CD4-positive, CD25-positive, alpha-beta regulatory T cell (primary cell): ENCODE measurements at regions not wholly inside any gene's neighbourhood (a gene's known extent, or its start where the extent isn't known, plus 50 kb on each side); places are given as distances from the start of the nearest gene placed in this dataset.

ENCODE experiments used
- ATAC-seq, 2 donors: fragments of 150-1000 bp; cut with Tn5 transposase; one replicate each; pipeline ENCODE4 v1.10.0; 2021; ENCODE audit warnings: low read depth in 2 of 2, moderate number of reproducible peaks in 2 of 2, moderate library complexity in 1 of 2
- DNase-seq, 3 donors: peaks; one replicate each; pipeline versions ENCODE4 v3.0.0 to v3.0.0-alpha.2; 2012 to 2022; ENCODE audit warnings: mixed read lengths in 1 of 3
- H3K27ac ChIP-seq: one replicate; pipeline ENCODE4 v1.7.0; 2013; ENCODE audit warnings: mild to moderate bottlenecking, low read length; ENCODE audit not compliant: insufficient read depth, poor library complexity, severe bottlenecking
- H3K27me3 ChIP-seq: one replicate; pipeline ENCODE4 v1.7.0; 2013; ENCODE audit warnings: low read length; ENCODE audit not compliant: control insufficient read depth, insufficient read depth
- H3K36me3 ChIP-seq: one replicate; pipeline ENCODE4 v1.7.0; 2013; ENCODE audit warnings: mild to moderate bottlenecking, low read length, moderate library complexity; ENCODE audit not compliant: control insufficient read depth, insufficient read depth
- H3K4me1 ChIP-seq: 2 replicates; pipeline ENCODE4 v1.7.0; 2013; ENCODE audit warnings: mild to moderate bottlenecking, low read length; ENCODE audit not compliant: insufficient read depth, control insufficient read depth, poor library complexity, severe bottlenecking
- H3K4me3 ChIP-seq: one replicate; pipeline ENCODE4 v1.7.0; 2013; ENCODE audit warnings: low read depth, mild to moderate bottlenecking, low read length, moderate library complexity
- H3K9me3 ChIP-seq, 2 experiments: 1 replicate in 1 of 2; 2 replicates in 1 of 2; pipeline ENCODE4 v1.7.0; 2013; ENCODE audit warnings: low read length in 2 of 2, mild to moderate bottlenecking in 1 of 2, moderate library complexity in 1 of 2; ENCODE audit not compliant: control insufficient read depth in 2 of 2
- H3K27ac Mint-ChIP-seq, 3 donors: one replicate each; pipeline ENCODE4 v1.8.0; 2020 to 2022; ENCODE audit warnings: mild to moderate bottlenecking in 3 of 3, mixed read lengths in 3 of 3, moderate library complexity in 2 of 3
- H3K27me3 Mint-ChIP-seq: one replicate; pipeline ENCODE4 v1.8.0; 2022; ENCODE audit warnings: mild to moderate bottlenecking, mixed read lengths
- H3K36me3 Mint-ChIP-seq: one replicate; pipeline ENCODE4 v1.8.0; 2020; ENCODE audit warnings: mixed read lengths
- H3K4me1 Mint-ChIP-seq, 4 donors: one replicate each; pipeline ENCODE4 v1.8.0; 2020 to 2022; ENCODE audit warnings: mixed read lengths in 4 of 4, mild to moderate bottlenecking in 1 of 4
- H3K4me3 Mint-ChIP-seq, 4 donors: one replicate each; pipeline ENCODE4 v1.8.0; 2020 to 2022; ENCODE audit warnings: mild to moderate bottlenecking in 4 of 4, mixed read lengths in 4 of 4, moderate library complexity in 3 of 4
- H3K9me3 Mint-ChIP-seq, 7 donors: one replicate each; pipeline ENCODE4 v1.8.0; 2020 to 2022; ENCODE audit warnings: mixed read lengths in 7 of 7, mild to moderate bottlenecking in 3 of 7, moderate library complexity in 2 of 7

DNA sequence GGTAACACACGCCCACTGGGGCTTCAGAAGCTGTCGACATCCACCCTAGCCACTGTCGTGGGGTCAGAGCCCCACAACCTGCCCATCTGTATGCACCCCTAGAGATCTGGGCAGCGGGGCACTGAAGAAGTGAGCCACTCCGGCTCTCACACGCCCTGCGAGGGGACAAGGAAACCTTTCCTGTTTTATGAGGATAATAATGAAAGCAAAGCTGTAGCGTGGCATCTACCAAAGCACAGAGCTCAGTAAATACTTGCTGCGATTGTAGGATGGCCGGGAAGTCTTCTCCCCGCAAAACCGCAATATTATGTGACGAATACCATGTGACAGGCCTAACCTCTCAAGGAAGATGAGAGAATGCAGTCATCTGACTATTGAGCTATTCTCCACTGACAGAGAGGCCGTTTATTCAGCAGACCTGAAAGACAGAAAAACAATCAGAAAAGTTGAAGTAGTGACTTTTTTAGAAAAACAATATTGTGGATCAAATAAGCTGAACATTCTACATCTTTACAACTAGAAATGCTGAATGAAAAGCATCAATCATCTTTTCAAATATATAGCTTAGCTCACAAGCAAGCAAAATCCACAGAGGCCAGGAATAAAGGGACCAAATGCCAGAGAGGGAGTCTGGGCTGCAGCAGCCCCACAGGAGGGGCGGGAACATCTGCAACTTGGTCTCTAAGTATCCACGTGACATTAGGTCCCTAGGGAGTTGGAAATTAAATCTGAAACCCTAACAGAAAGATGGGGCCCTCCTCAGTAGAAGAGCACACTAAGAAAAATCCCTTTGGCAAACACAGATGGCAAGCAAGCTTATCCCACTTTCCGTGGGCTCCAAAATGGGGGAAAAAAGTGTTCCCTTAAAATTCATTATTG, 207.8 kb downstream of the TTLL2 start:
- H3K36me3 Mint-ChIP-seq: no peaks in the 10 kb centered on the region
- H3K4me1 Mint-ChIP-seq: no peaks in the 10 kb centered on the region
- H3K4me3 ChIP-seq: no peak overlapping the region
- no peaks in the 10 kb centered on the region for H3K4me1 ChIP-seq
- no peaks in the 10 kb centered on the region for H3K9me3 ChIP-seq
- peaks cover 4% of the 10 kb centered on the region for H3K27me3 Mint-ChIP-seq
- H3K36me3 ChIP-seq: no peaks in the 10 kb centered on the region
- DNase-seq (no peak), ATAC-seq (no peak)
- H3K27ac ChIP-seq: no peak overlapping the region
- no peaks in the 10 kb centered on the region for H3K27me3 ChIP-seq
- no peak overlapping the region for H3K27ac Mint-ChIP-seq
- no peak overlapping the region for H3K4me3 Mint-ChIP-seq
- peaks cover 0 to 5% (median 0%) of the 10 kb centered on the region in 7 donors for H3K9me3 Mint-ChIP-seq

DNA sequence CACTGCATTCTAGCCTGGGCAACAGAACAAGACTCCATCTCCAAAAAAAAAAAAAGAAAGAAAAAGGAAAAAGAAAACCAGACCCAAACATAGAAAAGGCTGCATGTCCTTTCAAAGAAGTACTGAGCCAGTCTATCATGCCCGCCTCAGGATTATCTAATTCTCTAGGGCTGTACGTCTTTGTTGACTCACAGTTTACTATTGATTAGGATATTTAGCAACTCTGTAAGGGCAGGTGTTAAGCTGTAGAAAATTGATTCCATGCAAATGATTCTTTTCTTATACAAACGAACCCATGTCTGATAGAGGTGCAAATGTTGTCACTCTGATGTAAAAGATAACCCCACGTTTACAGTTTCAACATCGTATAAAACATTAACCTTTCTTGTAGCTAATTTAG, 209.0 kb downstream of the TTLL2 start:
- H3K27ac ChIP-seq: no peak overlapping the region
- Mint-ChIP-seq H3K4me3 (no peak overlapping the region), H3K9me3 (peaks cover 0 to 5% (median 0%) of the 10 kb centered on the region in 7 donors), H3K27ac (no peak overlapping the region), H3K27me3 (peaks cover 9% of the 10 kb centered on the region), H3K4me1 (no peaks in the 10 kb centered on the region), H3K36me3 (no peaks in the 10 kb centered on the region)
- no peaks in the 10 kb centered on the region for H3K36me3 ChIP-seq
- no peaks in the 10 kb centered on the region for H3K4me1 ChIP-seq
- H3K9me3 ChIP-seq: no peaks in the 10 kb centered on the region
- H3K27me3 ChIP-seq: no peaks in the 10 kb centered on the region
- no peak overlapping the region for H3K4me3 ChIP-seq
- ATAC-seq: no peak
- DNase-seq: no peak

DNA sequence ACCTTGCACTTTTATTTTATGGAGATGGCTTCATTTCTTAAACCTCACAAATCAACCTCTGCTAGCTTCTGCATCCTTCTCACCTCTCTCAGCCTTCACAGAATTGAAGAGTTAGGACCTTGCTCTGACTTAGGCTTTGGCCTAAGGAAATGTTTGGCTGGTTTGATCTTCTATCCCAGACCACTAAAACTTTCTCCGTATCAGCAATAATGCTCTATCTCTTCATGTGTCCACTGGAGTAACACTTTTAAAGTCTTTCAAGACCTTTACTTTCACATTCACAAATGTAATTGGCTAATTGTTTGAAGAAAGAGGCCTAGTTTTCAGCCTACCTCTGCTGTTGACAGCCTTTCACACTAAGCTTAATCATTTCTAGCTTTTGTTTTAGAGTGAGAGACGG, 212.9 kb downstream of the TTLL2 start:
- Histone ChIP-seq H3K4me3 (no peak overlapping the region), H3K27ac (no peak overlapping the region), H3K27me3 (no peaks in the 10 kb centered on the region), H3K36me3 (no peaks in the 10 kb centered on the region), H3K4me1 (no peaks in the 10 kb centered on the region), H3K9me3 (no peaks in the 10 kb centered on the region)
- H3K4me3 Mint-ChIP-seq: no peak overlapping the region
- peaks cover 9% of the 10 kb centered on the region for H3K27me3 Mint-ChIP-seq
- peaks cover 0 to 3% (median 0%) of the 10 kb centered on the region in 7 donors for H3K9me3 Mint-ChIP-seq
- no peak overlapping the region for H3K27ac Mint-ChIP-seq
- no peaks in the 10 kb centered on the region for H3K36me3 Mint-ChIP-seq
- ATAC-seq (no peak), DNase-seq (no peak)
- H3K4me1 Mint-ChIP-seq: no peaks in the 10 kb centered on the region

DNA sequence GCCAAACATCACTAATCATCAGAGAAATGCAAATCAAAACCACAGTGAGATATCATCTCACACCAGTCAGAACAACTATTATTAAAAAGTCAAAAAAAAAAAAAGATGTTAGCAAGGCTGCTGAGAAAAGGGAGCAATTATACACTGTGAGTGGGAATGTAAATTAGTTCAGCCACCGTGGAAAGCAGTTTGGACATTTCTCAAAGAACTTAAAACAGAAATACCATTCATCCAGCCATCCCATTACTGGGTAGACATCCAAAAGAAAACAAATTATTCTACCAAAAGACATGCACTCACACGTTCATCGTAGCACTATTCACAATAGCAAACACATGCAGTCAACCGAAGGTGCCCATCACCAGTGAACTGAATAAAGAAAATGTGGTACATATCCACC, 213.9 kb downstream of the TTLL2 start:
- H3K36me3 Mint-ChIP-seq: no peaks in the 10 kb centered on the region
- Histone ChIP-seq H3K27me3 (no peaks in the 10 kb centered on the region), H3K27ac (no peak overlapping the region), H3K9me3 (no peaks in the 10 kb centered on the region), H3K4me3 (no peak overlapping the region), H3K36me3 (no peaks in the 10 kb centered on the region), H3K4me1 (no peaks in the 10 kb centered on the region)
- H3K27ac Mint-ChIP-seq: no peak overlapping the region
- H3K4me3 Mint-ChIP-seq: no peak overlapping the region
- peaks cover 9% of the 10 kb centered on the region for H3K27me3 Mint-ChIP-seq
- DNase-seq (no peak), ATAC-seq (no peak)
- H3K4me1 Mint-ChIP-seq: no peaks in the 10 kb centered on the region
- H3K9me3 Mint-ChIP-seq: peaks cover 0 to 3% (median 0%) of the 10 kb centered on the region in 7 donors

DNA sequence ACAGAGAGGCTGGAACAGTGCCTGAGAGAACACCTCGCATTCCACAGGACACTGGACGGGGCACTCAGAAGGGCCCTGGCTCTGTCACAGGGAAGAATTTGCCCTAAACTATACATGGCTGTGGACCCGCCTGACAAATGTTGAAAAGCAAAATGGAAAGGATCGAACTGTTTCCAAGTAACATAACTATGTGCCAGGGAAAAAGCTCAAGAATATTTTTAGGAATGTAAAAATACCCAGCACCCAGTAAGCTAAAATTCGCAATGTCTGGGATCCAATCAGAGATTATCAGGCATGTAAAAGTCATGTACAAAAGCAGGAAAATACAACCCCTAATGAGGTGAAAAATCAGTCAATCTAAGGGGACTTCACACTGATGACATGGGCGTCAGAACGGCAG, 215.9 kb downstream of the TTLL2 start:
- Mint-ChIP-seq H3K4me3 (no peak overlapping the region), H3K9me3 (peaks cover 0 to 3% (median 0%) of the 10 kb centered on the region in 7 donors), H3K27ac (no peak overlapping the region), H3K36me3 (no peaks in the 10 kb centered on the region), H3K4me1 (no peaks in the 10 kb centered on the region), H3K27me3 (peaks cover 9% of the 10 kb centered on the region)
- no peaks in the 10 kb centered on the region for H3K36me3 ChIP-seq
- H3K4me3 ChIP-seq: no peak overlapping the region
- no peaks in the 10 kb centered on the region for H3K4me1 ChIP-seq
- ATAC-seq (no peak), DNase-seq (no peak)
- no peaks in the 10 kb centered on the region for H3K9me3 ChIP-seq
- no peaks in the 10 kb centered on the region for H3K27me3 ChIP-seq
- H3K27ac ChIP-seq: no peak overlapping the region

DNA sequence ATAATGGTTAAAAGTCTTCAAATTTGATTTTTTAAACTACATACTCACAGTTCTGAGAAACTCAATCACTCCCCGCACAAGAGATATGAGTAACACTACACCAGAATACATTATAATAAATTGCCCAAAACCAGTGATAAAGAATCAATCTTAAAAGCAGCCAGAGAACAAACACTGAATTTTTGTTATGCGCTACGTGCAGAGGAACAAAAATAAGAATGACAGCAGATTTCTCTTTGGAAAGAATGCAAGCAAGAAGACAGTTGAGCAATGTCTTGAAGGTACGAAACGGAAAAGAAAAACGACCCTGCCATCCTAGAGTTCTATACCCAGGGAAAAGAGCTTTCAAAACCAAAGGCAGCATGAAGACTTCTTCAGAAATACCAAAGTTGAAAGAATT, 216.7 kb downstream of the TTLL2 start:
- peaks cover 0 to 3% (median 0%) of the 10 kb centered on the region in 7 donors for H3K9me3 Mint-ChIP-seq
- Histone ChIP-seq H3K27ac (no peak overlapping the region), H3K27me3 (no peaks in the 10 kb centered on the region), H3K4me1 (no peaks in the 10 kb centered on the region), H3K9me3 (no peaks in the 10 kb centered on the region), H3K4me3 (no peak overlapping the region), H3K36me3 (no peaks in the 10 kb centered on the region)
- H3K27ac Mint-ChIP-seq: no peak overlapping the region
- no peaks in the 10 kb centered on the region for H3K4me1 Mint-ChIP-seq
- peaks cover 9% of the 10 kb centered on the region for H3K27me3 Mint-ChIP-seq
- H3K4me3 Mint-ChIP-seq: no peak overlapping the region
- ATAC-seq (no peak), DNase-seq (no peak)
- no peaks in the 10 kb centered on the region for H3K36me3 Mint-ChIP-seq

DNA sequence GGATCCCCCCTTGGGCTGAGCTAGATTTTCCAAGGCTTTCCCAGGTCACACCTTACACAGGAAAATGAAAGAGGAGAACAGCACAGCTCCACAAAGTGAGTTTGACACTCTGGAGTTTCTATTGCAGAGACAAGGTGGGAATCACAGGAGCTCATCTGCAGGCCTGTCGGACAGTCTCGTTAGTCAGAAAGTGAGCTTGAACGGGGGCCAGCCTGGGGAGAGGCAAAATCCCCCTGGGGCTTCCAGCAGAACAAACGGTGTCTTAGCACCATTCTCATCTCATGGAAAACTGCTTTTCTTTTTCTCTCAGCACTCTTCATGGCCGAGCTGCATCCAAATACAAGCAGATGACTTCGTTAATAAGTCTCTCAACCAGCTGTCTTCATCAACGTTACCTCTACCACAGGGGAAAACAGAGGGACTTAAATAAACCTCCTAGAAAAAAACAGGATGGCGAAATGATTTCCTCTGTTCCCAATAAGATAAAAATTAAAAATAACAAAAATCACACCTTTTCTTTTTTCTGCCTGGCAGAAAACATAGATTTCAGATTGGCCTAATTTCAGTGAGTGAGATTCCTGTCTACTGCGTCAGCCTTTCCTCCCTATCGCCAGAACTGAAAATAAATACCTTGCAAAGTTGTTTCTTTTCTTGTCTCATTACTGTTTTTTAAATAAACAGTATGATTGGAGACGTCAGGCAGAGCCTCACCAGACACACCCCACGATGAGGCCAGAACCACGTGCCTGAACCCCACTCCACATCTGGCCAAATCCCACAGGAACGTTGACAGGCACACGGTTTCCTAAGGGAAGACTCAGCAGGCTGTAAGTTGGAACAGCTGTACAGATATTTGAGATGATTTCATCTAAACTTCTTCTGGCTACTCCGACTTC, 219.0 kb downstream of the TTLL2 start:
- no peaks in the 10 kb centered on the region for H3K4me1 ChIP-seq
- Mint-ChIP-seq H3K36me3 (no peaks in the 10 kb centered on the region), H3K4me1 (no peaks in the 10 kb centered on the region), H3K4me3 (no peak overlapping the region), H3K27ac (peak overlapping the region in 1 of 3 donors; percentile 48), H3K9me3 (no peaks in the 10 kb centered on the region), H3K27me3 (no peaks in the 10 kb centered on the region)
- no peak overlapping the region for H3K27ac ChIP-seq
- DNase-seq (no peak), ATAC-seq (no peak)
- H3K4me3 ChIP-seq: no peak overlapping the region
- no peaks in the 10 kb centered on the region for H3K36me3 ChIP-seq
- H3K9me3 ChIP-seq: no peaks in the 10 kb centered on the region
- no peaks in the 10 kb centered on the region for H3K27me3 ChIP-seq
